Vagina (tissue), 2 donors: ENCODE measurements at regions not wholly inside any gene's neighbourhood (a gene's known extent, or its start where the extent isn't known, plus 50 kb on each side); places are given as distances from the start of the nearest gene placed in this dataset.

Source experiments
- DNase-seq, 2 donors: peaks; one replicate each; pipeline ENCODE4 v3.0.0-alpha.2; 2017; ENCODE audit errors: extremely low spot score in 2 of 2
- H3K27ac ChIP-seq: fragments of 200-600 bp; sonication (generic); one replicate; pipeline ENCODE4 v1.5.1; 2019
- H3K27me3 ChIP-seq: fragments of 200-600 bp; sonication (generic); one replicate; pipeline ENCODE4 v1.5.1; 2019
- H3K36me3 ChIP-seq, 2 donors: fragments of 200-600 bp; sonication (generic); one replicate each; pipeline ENCODE4 v1.5.1; 2017 to 2019
- H3K4me1 ChIP-seq: fragments of 200-600 bp; sonication (generic); one replicate; pipeline ENCODE4 v1.5.1; 2019
- H3K4me3 ChIP-seq, 2 donors: fragments of 200-600 bp; sonication (generic); 1 replicate in 1 of 2; 2 replicates in 1 of 2; pipeline ENCODE4 v1.5.1; 2016 to 2019
- H3K9me3 ChIP-seq: fragments of 200-600 bp; sonication (generic); one replicate; pipeline ENCODE4 v1.5.1; 2019
- CTCF ChIP-seq, 3 experiments: fragments of 450-650 bp in 2 of 3; fragments of 200-600 bp in 1 of 3; sonication (generic) in 1 of 3; IDR thresholded peaks; one replicate each; pipeline ENCODE4 v1.5.1; 2017 to 2019; ENCODE audit warnings: antibody characterized with exemption in 3 of 3, mild to moderate bottlenecking in 2 of 3, moderate library complexity in 2 of 3
- POLR2A ChIP-seq, 2 donors: fragments of 450-650 bp; IDR thresholded peaks; one replicate each; pipeline ENCODE4 v1.6.1; 2017; ENCODE audit warnings: antibody characterized with exemption in 2 of 2, mild to moderate bottlenecking in 2 of 2, moderate library complexity in 2 of 2
- POLR2AphosphoS5 ChIP-seq, 2 donors: sonication (generic); formaldehyde crosslinking; IDR thresholded peaks; one replicate each; pipeline ENCODE4 v1.9.0; 2017; ENCODE audit warnings: antibody characterized with exemption in 2 of 2, mild to moderate bottlenecking in 2 of 2, low read depth in 1 of 2; ENCODE audit not compliant: insufficient read depth in 1 of 2
- intact Hi-C: fragments of 100-400 bp; cut with DNase I; formaldehyde crosslinking; loops from one replicate; pipeline ENCODE4 v1.15.1; 2023

GRCh38 chr3:10560060-10560861 lies 54.9 kb upstream of the ATP2B2 start:
- Histone ChIP-seq H3K36me3 (no peaks in the 10 kb centered on the region), H3K27ac (no peak overlapping the region), H3K27me3 (no peaks in the 10 kb centered on the region), H3K4me3 (no peak overlapping the region), H3K4me1 (no peaks in the 10 kb centered on the region), H3K9me3 (no peaks in the 10 kb centered on the region)
- DNase-seq: peak in 1 of 2 donors; percentile 79
- intact Hi-C loops: no loop called here
- TF ChIP-seq POLR2AphosphoS5 (IDR thresholded peaks at IDR 0.05; ENCODE audit: insufficient read depth in 1 of 2, low read depth in 1 of 2): no peak
- TF ChIP-seq POLR2A (IDR thresholded peaks at IDR 0.05): no peak
- TF ChIP-seq CTCF (IDR thresholded peaks at IDR 0.05): no peak

- Histone ChIP-seq H3K36me3 (no peaks in the 10 kb centered on the region), H3K4me3 (no peak overlapping the region), H3K27me3 (no peaks in the 10 kb centered on the region), H3K27ac (no peak overlapping the region), H3K4me1 (no peaks in the 10 kb centered on the region), H3K9me3 (no peaks in the 10 kb centered on the region)
- peak in 1 of 2 donors; percentile 81 for DNase-seq
- intact Hi-C loops: no loop called here
- TF ChIP-seq POLR2AphosphoS5 (IDR thresholded peaks at IDR 0.05; ENCODE audit: insufficient read depth in 1 of 2, low read depth in 1 of 2): no peak
- no peak for TF ChIP-seq POLR2A (IDR thresholded peaks at IDR 0.05)
- no peak for TF ChIP-seq CTCF (IDR thresholded peaks at IDR 0.05)
These were observed 56.0 kb upstream of the ATP2B2 start for GRCh38 chr3:10561162-10561945.

GRCh38 chr3:10561946-10562560 lies 56.7 kb upstream of the ATP2B2 start:
- intact Hi-C loops: no loop called here
- no peaks in the 10 kb centered on the region for H3K4me1 ChIP-seq
- TF ChIP-seq POLR2A (IDR thresholded peaks at IDR 0.05) (no peak), CTCF (IDR thresholded peaks at IDR 0.05) (no peak), POLR2AphosphoS5 (IDR thresholded peaks at IDR 0.05; ENCODE audit: insufficient read depth in 1 of 2, low read depth in 1 of 2) (no peak)
- H3K27ac ChIP-seq: no peak overlapping the region
- DNase-seq: peak in 1 of 2 donors; percentile 67
- no peak overlapping the region for H3K4me3 ChIP-seq
- H3K9me3 ChIP-seq: no peaks in the 10 kb centered on the region
- H3K36me3 ChIP-seq: no peaks in the 10 kb centered on the region
- no peaks in the 10 kb centered on the region for H3K27me3 ChIP-seq

- intact Hi-C loops: no loop called here
- Histone ChIP-seq H3K4me3 (no peak overlapping the region), H3K36me3 (no peaks in the 10 kb centered on the region), H3K9me3 (no peaks in the 10 kb centered on the region), H3K27ac (no peak overlapping the region), H3K4me1 (no peaks in the 10 kb centered on the region), H3K27me3 (no peaks in the 10 kb centered on the region)
- DNase-seq: no peak
- TF ChIP-seq CTCF (IDR thresholded peaks at IDR 0.05) (no peak), POLR2AphosphoS5 (IDR thresholded peaks at IDR 0.05; ENCODE audit: insufficient read depth in 1 of 2, low read depth in 1 of 2) (no peak), POLR2A (IDR thresholded peaks at IDR 0.05) (no peak)
These were observed 58.0 kb upstream of the ATP2B2 start for GRCh38 chr3:10563396-10563795.
